LHCN-M2 (cell line): ENCODE measurements at regions not wholly inside any gene's neighbourhood (a gene's known extent, or its start where the extent isn't known, plus 50 kb on each side); places are given as distances from the start of the nearest gene placed in this dataset.

ENCODE experiments used
- DNase-seq: peaks from one replicate; pipeline ENCODE4 v3.0.0-alpha.2; 2012; ENCODE audit warnings: low read depth

- DNase-seq: peak; percentile 31
Measured at GRCh38 chr10:4351723-4352413, 474.1 kb upstream of the AKR1E2 start.

DNA sequence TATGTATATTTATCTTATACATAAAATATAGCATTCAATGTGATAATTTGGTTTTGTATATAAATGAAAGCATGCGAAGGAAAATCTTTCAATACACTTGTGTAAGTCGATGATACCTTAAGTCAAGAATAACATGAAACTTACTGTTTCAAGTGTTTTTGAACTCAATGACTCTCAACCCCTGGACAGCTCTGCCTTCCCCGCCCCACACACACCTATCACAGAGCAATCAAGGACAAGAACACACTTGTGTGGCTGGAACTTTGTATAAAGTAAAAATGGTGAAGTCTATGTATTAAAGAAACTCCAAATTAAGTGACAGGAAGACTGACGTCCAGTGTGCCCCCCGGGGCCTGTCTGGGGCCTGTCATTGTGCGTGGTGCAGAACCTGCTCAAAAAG, 478.6 kb upstream of the AKR1E2 start:
- no peak for DNase-seq

- DNase-seq: no peak
Measured at GRCh38 chr10:4345877-4346646, 479.9 kb upstream of the AKR1E2 start.

GRCh38 chr10:4344492-4344994, 481.5 kb upstream of the AKR1E2 start:
- DNase-seq: peak; percentile 98

DNA sequence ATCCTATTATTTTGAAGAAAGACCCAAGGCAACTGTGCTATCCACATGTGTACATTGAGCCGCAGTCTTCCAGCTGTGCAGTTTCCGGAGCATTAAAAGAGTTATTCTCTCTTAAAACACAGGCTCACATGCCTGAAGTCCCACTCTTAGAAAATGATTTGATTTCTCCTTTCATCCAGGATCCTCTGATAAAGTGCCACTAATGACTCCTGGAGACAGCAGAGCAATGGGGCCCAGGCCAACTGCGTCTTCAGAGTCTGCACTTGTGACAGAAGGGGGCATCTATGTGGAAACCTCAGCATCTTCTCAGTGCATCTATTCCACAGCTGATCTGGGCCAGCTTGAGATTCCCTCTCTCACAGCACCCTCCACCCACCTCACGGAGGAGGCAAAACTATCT, 482.1 kb upstream of the AKR1E2 start:
- no peak for DNase-seq

DNA sequence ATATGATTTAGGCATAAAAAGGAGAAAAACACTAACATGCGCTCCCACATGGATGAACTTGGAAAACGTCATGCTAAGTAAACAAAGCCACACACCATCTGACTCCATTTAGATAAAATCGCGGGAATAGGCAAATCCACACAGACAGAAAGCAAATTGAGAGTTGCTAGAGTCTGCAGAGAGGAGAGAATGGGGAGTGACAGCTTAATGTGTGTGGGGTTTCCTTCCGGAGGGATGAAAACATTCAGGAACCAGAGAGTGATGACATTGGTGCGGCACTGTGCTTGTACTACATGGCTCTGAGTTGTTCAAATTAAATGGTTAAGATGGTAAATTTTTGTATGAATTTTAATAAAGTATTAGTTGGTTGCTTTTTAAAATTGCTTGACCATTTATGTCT, 482.9 kb upstream of the AKR1E2 start:
- DNase-seq: no peak

- DNase-seq: no peak
Measured at GRCh38 chr10:4338768-4339167, 487.2 kb upstream of the AKR1E2 start.

- DNase-seq: no peak
Measured at GRCh38 chr10:4337563-4337962, 488.4 kb upstream of the AKR1E2 start.

GRCh38 chr10:4334871-4335270, 491.1 kb upstream of the AKR1E2 start:
- no peak for DNase-seq

GRCh38 chr10:4334015-4334414, 492.0 kb upstream of the AKR1E2 start:
- no peak for DNase-seq

DNA sequence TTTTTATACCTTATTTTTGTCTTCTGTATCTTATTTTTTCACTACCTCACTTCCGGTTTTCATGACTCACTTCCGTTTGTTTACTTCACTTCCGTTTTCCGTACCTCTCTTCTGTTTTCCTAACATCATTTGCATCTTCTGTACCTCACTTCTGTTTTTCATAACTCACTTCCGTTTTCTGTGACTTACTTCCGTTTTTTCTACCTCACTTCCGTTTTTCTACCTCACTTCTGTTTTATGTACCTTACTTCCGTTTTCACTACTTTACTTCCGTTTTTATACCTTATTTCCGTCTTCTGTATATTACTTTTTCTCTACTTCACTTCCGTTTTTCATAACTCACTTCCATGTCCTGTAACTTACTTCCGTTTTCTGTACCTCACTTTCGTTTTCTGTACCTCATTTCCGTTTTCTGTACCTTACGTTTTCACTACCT, 492.5 kb upstream of the AKR1E2 start:
- no peak for DNase-seq

GRCh38 chr10:4332764-4333458, 493.1 kb upstream of the AKR1E2 start:
- DNase-seq: no peak

DNA sequence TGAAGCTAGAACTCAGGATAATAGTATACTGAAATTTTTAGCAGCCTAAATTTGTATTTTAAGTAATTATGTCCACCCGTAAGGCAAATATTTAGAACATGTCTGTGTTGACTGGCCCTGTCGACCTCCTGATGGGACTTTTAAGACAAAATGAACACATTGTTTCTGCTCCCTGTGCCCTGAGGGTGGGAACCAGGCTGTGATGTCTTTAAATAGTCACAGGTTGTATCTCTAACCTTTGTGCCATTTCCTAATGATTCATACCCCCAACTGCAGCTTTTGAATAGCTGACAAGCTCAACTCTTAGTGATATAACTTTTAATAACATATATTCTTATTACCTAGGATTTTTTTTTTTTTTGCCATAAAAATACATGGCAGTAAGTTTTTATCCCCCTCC, 494.9 kb upstream of the AKR1E2 start:
- no peak for DNase-seq

- DNase-seq: no peak
Measured at GRCh38 chr10:4330636-4331035, 495.4 kb upstream of the AKR1E2 start.

- DNase-seq: no peak
Measured at GRCh38 chr10:4329225-4329624, 496.8 kb upstream of the AKR1E2 start.

- DNase-seq: no peak
Measured at GRCh38 chr10:4326647-4327046, 499.4 kb upstream of the AKR1E2 start.

DNA sequence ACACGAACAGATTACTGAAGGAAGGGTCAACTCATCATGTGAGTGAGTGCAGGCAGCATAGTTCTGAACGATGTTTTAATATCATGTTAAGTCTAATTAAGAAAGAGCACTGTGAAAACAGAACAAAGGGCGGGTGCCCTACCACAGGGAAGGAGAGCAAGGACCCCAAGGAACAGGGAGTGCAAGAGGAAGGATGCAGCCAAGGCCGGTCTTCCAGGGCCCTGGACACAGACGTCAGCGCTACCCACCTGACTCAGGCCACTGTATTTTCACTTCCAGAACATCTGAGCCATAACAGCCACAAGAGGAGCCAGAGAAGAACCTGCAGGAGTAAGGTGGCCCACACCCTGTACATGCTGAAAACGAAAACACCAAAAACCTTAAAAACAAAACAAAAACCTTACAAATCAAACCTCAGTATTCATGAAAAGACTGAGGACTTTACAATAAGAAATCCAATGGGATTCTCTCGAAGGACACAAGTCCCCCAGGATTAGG, 506.1 kb upstream of the AKR1E2 start:
- no peak for DNase-seq

- DNase-seq: peak; percentile 99
Measured at GRCh38 chr10:4316161-4316810, 509.7 kb upstream of the AKR1E2 start.

GRCh38 chr10:4315551-4315950, 510.5 kb upstream of the AKR1E2 start:
- peak; percentile 64 for DNase-seq

- no peak for DNase-seq
Measured at GRCh38 chr10:4313051-4313450, 513.0 kb upstream of the AKR1E2 start.

DNA sequence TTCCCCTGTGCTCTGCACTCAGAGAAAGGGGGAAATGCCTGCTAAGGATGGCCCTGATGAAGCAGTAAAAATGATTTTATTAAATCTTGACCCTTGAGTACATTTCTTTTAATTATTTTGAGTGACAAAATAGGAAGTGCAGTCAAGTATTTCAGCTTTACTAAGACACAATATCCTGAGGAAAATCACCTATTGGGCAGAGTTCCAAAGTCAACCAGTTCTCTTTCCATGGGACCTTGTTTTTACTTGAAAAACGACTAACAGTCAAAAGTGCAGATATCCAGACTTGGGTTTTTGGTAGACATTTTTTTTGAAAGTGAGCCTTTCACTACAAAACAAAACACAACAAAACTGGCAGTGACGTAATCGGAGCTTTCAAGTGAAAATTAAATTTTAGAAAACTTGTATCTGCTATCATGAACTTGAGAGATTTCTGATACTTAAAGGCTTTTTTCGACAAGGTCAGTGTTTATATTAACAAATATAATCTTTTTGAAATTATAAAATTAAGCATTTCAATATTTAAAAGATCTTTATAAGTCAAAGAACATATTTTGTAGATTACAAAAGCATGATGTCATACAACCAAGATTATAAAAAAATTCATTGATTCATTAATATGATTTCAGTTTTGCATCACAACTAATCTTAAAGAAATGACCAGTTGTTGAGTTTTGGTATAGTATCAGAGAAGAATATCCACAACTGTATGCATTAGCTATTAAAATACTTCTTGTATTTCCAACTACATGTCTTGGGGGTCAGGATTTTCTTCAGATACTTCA, 513.8 kb upstream of the AKR1E2 start:
- DNase-seq: no peak
